B cell (primary cell): ENCODE measurements at regions not wholly inside any gene's neighbourhood (a gene's known extent, or its start where the extent isn't known, plus 50 kb on each side); places are given as distances from the start of the nearest gene placed in this dataset.

Source experiments
- ATAC-seq: fragments of 200-7000 bp; cut with Tn5 transposase; one replicate; pipeline ENCODE4 v1.10.0; 2021; ENCODE audit warnings: low read depth, mild to moderate bottlenecking, moderate number of reproducible peaks, moderate library complexity
- CTCF ChIA-PET: fragments of 350-600 bp; sonication (Branson Sonifier 250); formaldehyde crosslinking; loops from one replicate; lab custom pipeline; 2021; ENCODE audit warnings: antibody characterized with exemption, inconsistent platforms; lab: Charles Lee
- POLR2A ChIA-PET: fragments of 350-600 bp; sonication (Branson Sonifier 250); formaldehyde crosslinking; loops from one replicate; lab custom pipeline; 2021; ENCODE audit warnings: antibody characterized with exemption; lab: Charles Lee
- DNase-seq: peaks from one replicate; pipeline ENCODE4 v3.0.0; 2013
- H2AFZ ChIP-seq: 2 replicates; pipeline ENCODE4 v1.6.1; 2012; ENCODE audit warnings: mild to moderate bottlenecking, low read depth, low read length; ENCODE audit not compliant: insufficient read depth, poor library complexity, severe bottlenecking
- H3K27ac ChIP-seq, 2 donors: 1 replicate in 1 of 2; 2 replicates in 1 of 2; pipeline ENCODE4 v1.5.1; 2012 to 2013; ENCODE audit warnings: low read length in 2 of 2, mild to moderate bottlenecking in 2 of 2, moderate library complexity in 1 of 2
- H3K27me3 ChIP-seq, 4 experiments: fragments of 200-600 bp in 1 of 4; sonication (generic) in 1 of 4; replicated peaks in 1 of 4; 1 replicate in 2 of 4; 2 replicates in 2 of 4; pipeline versions ENCODE4 v1.6.1 to v1.7.0; 2013 to 2016; ENCODE audit warnings: low read length in 3 of 4, mild to moderate bottlenecking in 2 of 4, mixed read lengths in 1 of 4, moderate library complexity in 1 of 4; ENCODE audit not compliant: insufficient read depth in 4 of 4, control insufficient read depth in 3 of 4; ENCODE audit errors: control extremely low read depth in 1 of 4
- H3K36me3 ChIP-seq, 2 experiments: replicated peaks in 1 of 2; 1 replicate in 1 of 2; 2 replicates in 1 of 2; pipeline versions ENCODE4 v1.6.1 to v1.7.1; 2013; ENCODE audit warnings: low read length in 1 of 2; ENCODE audit not compliant: insufficient read depth in 2 of 2, control insufficient read depth in 1 of 2; ENCODE audit errors: control extremely low read depth in 1 of 2, extremely low read depth in 1 of 2
- H3K4me1 ChIP-seq, 2 donors: fragments of 200-600 bp in 1 of 2; sonication (generic) in 1 of 2; 1 replicate in 1 of 2; 2 replicates in 1 of 2; pipeline versions ENCODE4 v1.5.1 to v1.6.1; 2013 to 2017; ENCODE audit warnings: low read length in 2 of 2; ENCODE audit not compliant: control insufficient read depth in 2 of 2, insufficient read depth in 2 of 2
- H3K4me2 ChIP-seq: replicated peaks from 2 replicates; pipeline ENCODE3; 2012; ENCODE audit warnings: mild to moderate bottlenecking, low read depth, low read length; ENCODE audit not compliant: poor library complexity, severe bottlenecking
- H3K4me3 ChIP-seq, 5 experiments: fragments of 200-600 bp in 1 of 5; sonication (generic) in 1 of 5; 1 replicate in 3 of 5; 2 replicates in 2 of 5; pipeline versions ENCODE4 v1.5.1 to v1.7.0; 2011 to 2016; ENCODE audit warnings: low read length in 4 of 5, mild to moderate bottlenecking in 4 of 5, low read depth in 2 of 5, control low read depth in 1 of 5, moderate library complexity in 1 of 5; ENCODE audit not compliant: insufficient read depth in 1 of 5; ENCODE audit errors: control extremely low read depth in 1 of 5, extremely low read depth in 1 of 5
- H3K79me2 ChIP-seq: fragments of 200-600 bp; sonication (generic); one replicate; pipeline ENCODE4 v1.6.0; 2016; ENCODE audit warnings: low read length; ENCODE audit not compliant: control insufficient read depth, insufficient read depth
- H3K9ac ChIP-seq: fragments of 200-600 bp; sonication (generic); 2 replicates; pipeline ENCODE4 v1.6.1; 2017; ENCODE audit warnings: mild to moderate bottlenecking, low read length, moderate library complexity
- H3K9me3 ChIP-seq, 3 donors: one replicate each; pipeline versions ENCODE4 v1.6.1 to v1.7.1; 2013; ENCODE audit warnings: low read length in 2 of 3; ENCODE audit not compliant: control insufficient read depth in 2 of 3, insufficient read depth in 1 of 3; ENCODE audit errors: control extremely low read depth in 1 of 3
- H4K20me1 ChIP-seq: 2 replicates; pipeline ENCODE4 v1.6.0; 2012; ENCODE audit warnings: mild to moderate bottlenecking, low read length; ENCODE audit not compliant: insufficient read depth, control insufficient read depth, poor library complexity, severe bottlenecking
- H3K27ac Mint-ChIP-seq: one replicate; pipeline ENCODE4 v1.8.0; 2021; ENCODE audit warnings: mixed read lengths
- H3K27me3 Mint-ChIP-seq: one replicate; pipeline ENCODE4 v1.8.0; 2021; ENCODE audit warnings: mixed read lengths
- H3K4me1 Mint-ChIP-seq: one replicate; pipeline ENCODE4 v1.8.0; 2021; ENCODE audit warnings: mixed read lengths
- H3K4me3 Mint-ChIP-seq: one replicate; pipeline ENCODE4 v1.8.0; 2021; ENCODE audit warnings: mixed read lengths
- H3K9me3 Mint-ChIP-seq: one replicate; pipeline ENCODE4 v1.8.0; 2022; ENCODE audit warnings: mixed read lengths; ENCODE audit not compliant: insufficient read depth
- CTCF ChIP-seq: fragments of 200-600 bp; IDR thresholded peaks from one replicate; pipeline ENCODE4 v1.8.0; 2022; ENCODE audit warnings: antibody characterized with exemption, mild to moderate bottlenecking
- EZH2 ChIP-seq: IDR thresholded peaks from 2 replicates; pipeline ENCODE4 v1.6.1; 2012; ENCODE audit warnings: borderline replicate concordance, low read depth, mild to moderate bottlenecking, moderate library complexity, low read length; ENCODE audit not compliant: insufficient read depth, poor library complexity, severe bottlenecking
- WGBS: methylation state at CpG from one replicate; pipeline ENCODE4 v1.1.5; 2013; ENCODE audit warnings: missing lambda C conversion rate; ENCODE audit not compliant: insufficient coverage; 5-methylcytosine and 5-hydroxymethylcytosine counted together
- intact Hi-C: fragments of 100-400 bp; cut with micrococcal nuclease; formaldehyde crosslinking; loops from one replicate; pipeline ENCODE4 v1.10.0; 2022

- intact Hi-C loops, result no loop called here
- ChIA-PET CTCF (interaction anchor here (0.6 kb wide), 1 partner anchor 30 kb away, joined by 3 read pairs; no protein-coding TSS in a partner anchor), POLR2A (no interaction called here)
- DNase-seq (no peak), ATAC-seq (no peak)
- Histone ChIP-seq H3K27me3 (no peaks in the 10 kb centered on the region), H3K36me3 (no peaks in the 10 kb centered on the region), H4K20me1 (no peaks in the 10 kb centered on the region), H3K4me1 (no peaks in the 10 kb centered on the region), H3K27ac (no peak overlapping the region), H2AFZ (no peak overlapping the region), H3K4me3 (no peak overlapping the region), H3K9ac (no peak overlapping the region), H3K79me2 (no peaks in the 10 kb centered on the region), H3K4me2 (no peak overlapping the region), H3K9me3 (no peaks in the 10 kb centered on the region)
- peaks cover 11% of the 10 kb centered on the region for H3K27me3 Mint-ChIP-seq
- H3K4me1 Mint-ChIP-seq, result no peaks in the 10 kb centered on the region
- TF ChIP-seq EZH2 (no peak), CTCF (no peak)
- H3K4me3 Mint-ChIP-seq, result no peak overlapping the region
- no peaks in the 10 kb centered on the region for H3K9me3 Mint-ChIP-seq
- H3K27ac Mint-ChIP-seq, result no peak overlapping the region
- 29% methylated on average over 25 of the region's 28 CpGs for WGBS
Measured at GRCh38 chr6:10112871-10113549, 301.9 kb downstream of the TFAP2A start.

GRCh38 chr6:10111975-10112374 is 302.9 kb downstream of the TFAP2A start:
- no peaks in the 10 kb centered on the region for H3K9me3 ChIP-seq
- no peak overlapping the region for H2AFZ ChIP-seq
- WGBS, result 90% methylated on average over 2 of the region's 7 CpGs
- H3K27me3 ChIP-seq, result no peaks in the 10 kb centered on the region
- H3K4me2 ChIP-seq, result no peak overlapping the region
- ChIA-PET CTCF (no interaction called here), POLR2A (no interaction called here)
- no peak overlapping the region for H3K9ac ChIP-seq
- no peaks in the 10 kb centered on the region for H4K20me1 ChIP-seq
- H3K79me2 ChIP-seq, result no peaks in the 10 kb centered on the region
- H3K27me3 Mint-ChIP-seq, result peaks cover 11% of the 10 kb centered on the region
- no peak overlapping the region for H3K4me3 ChIP-seq
- no peaks in the 10 kb centered on the region for H3K4me1 Mint-ChIP-seq
- intact Hi-C loops, result no loop called here
- no peaks in the 10 kb centered on the region for H3K4me1 ChIP-seq
- H3K36me3 ChIP-seq, result no peaks in the 10 kb centered on the region
- TF ChIP-seq CTCF (no peak), EZH2 (no peak)
- H3K4me3 Mint-ChIP-seq, result no peak overlapping the region
- no peak overlapping the region for H3K27ac ChIP-seq
- DNase-seq (no peak), ATAC-seq (no peak)
- H3K27ac Mint-ChIP-seq, result no peak overlapping the region
- H3K9me3 Mint-ChIP-seq, result no peaks in the 10 kb centered on the region
